ENCODE measurements at regions not wholly inside any gene's neighbourhood (a gene's known extent, or its start where the extent isn't known, plus 50 kb on each side); places are given as distances from the start of the nearest gene placed in this dataset.

- H3K27me3 ChIP-seq (ENCODE audit: control insufficient read depth in 2 of 2, insufficient read depth in 2 of 2, low read length in 2 of 2): no peaks in the 10 kb centered on the region
- no peaks in the 10 kb centered on the region for H3K79me2 ChIP-seq (ENCODE audit: insufficient read depth, low read length)
- H4K20me1 ChIP-seq (ENCODE audit: insufficient read depth, low read length): no peaks in the 10 kb centered on the region
- no peak overlapping the region for H3K4me3 ChIP-seq (replicated peaks in 1 of 3; ENCODE audit: low read depth in 2 of 3, low read length in 3 of 3)
- H3K27ac Mint-ChIP-seq: no peak overlapping the region
- no CpG with 5 or more reads among the region's 2 CpGs for WGBS (ENCODE audit: insufficient coverage)
- H3K4me1 Mint-ChIP-seq: no peaks in the 10 kb centered on the region
- intact Hi-C loops (cut with micrococcal nuclease): no loop called here
- TF ChIP-seq CTCF (IDR thresholded peaks at IDR 0.05): no peak
- H3K4me3 Mint-ChIP-seq: no peak overlapping the region
- DNase-seq: no peak
- no peak overlapping the region for H3K4me2 ChIP-seq (replicated peaks; ENCODE audit: extremely low read depth, low read length, poor library complexity, severe bottlenecking)
- H2AFZ ChIP-seq (ENCODE audit: insufficient read depth, low read depth, low read length, poor library complexity, severe bottlenecking): no peak overlapping the region
- H3K27ac ChIP-seq (ENCODE audit: low read depth in 1 of 2, low read length in 2 of 2): no peak overlapping the region
- H3K9me3 ChIP-seq (replicated peaks in 1 of 2; ENCODE audit: control insufficient read depth in 1 of 2, insufficient read depth in 1 of 2, low read length in 2 of 2): no peaks in the 10 kb centered on the region
- no peaks in the 10 kb centered on the region for H3K36me3 Mint-ChIP-seq
- H3K27me3 Mint-ChIP-seq (ENCODE audit: low read depth in 3 of 3): no peaks in the 10 kb centered on the region
- no peaks in the 10 kb centered on the region for H3K4me1 ChIP-seq (ENCODE audit: control insufficient read depth in 1 of 2, insufficient read depth in 2 of 2, low read length in 2 of 2)
- H3K9me3 Mint-ChIP-seq: peaks cover 0 to 5% (median 0%) of the 10 kb centered on the region in 7 donors
- H3K9ac ChIP-seq (ENCODE audit: insufficient read depth, low read length, poor library complexity, severe bottlenecking): no peak overlapping the region
- no peaks in the 10 kb centered on the region for H3K36me3 ChIP-seq (replicated peaks in 1 of 2; ENCODE audit: control insufficient read depth in 1 of 2, insufficient read depth in 2 of 2, low read length in 2 of 2)
Measured at GRCh38 chr12:84329938-84330337, 582.7 kb downstream of the SLC6A15 start.

DNA sequence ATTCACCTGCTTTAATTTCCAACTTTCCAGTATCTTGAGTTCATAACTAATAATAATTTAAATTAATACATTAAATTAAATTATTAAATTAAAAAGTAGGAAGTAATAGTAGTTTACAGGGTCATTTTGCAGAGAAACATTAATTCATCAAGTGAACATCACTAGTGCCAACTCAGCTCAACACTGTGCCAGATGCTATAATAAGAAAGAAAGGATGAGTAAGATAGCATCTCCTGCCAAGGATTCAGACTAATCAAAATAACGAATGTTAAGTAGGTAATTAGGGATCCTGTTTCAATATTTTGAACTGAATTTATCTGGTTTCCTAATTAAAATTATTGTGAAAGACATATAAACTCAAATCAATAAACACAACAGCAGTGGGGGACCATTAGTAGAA is 596.7 kb downstream of the SLC6A15 start:
- H2AFZ ChIP-seq (ENCODE audit: insufficient read depth, low read depth, low read length, poor library complexity, severe bottlenecking): no peak overlapping the region
- Mint-ChIP-seq H3K36me3 (no peaks in the 10 kb centered on the region), H3K4me3 (no peak overlapping the region), H3K27ac (no peak overlapping the region), H3K9me3 (peaks cover 0 to 5% (median 0%) of the 10 kb centered on the region in 7 donors), H3K4me1 (no peaks in the 10 kb centered on the region), H3K27me3 (ENCODE audit: low read depth in 3 of 3) (peaks cover 0 to 2% (median 0%) of the 10 kb centered on the region in 3 donors)
- no peak overlapping the region for H3K9ac ChIP-seq (ENCODE audit: insufficient read depth, low read length, poor library complexity, severe bottlenecking)
- no peaks in the 10 kb centered on the region for H3K36me3 ChIP-seq (replicated peaks in 1 of 2; ENCODE audit: control insufficient read depth in 1 of 2, insufficient read depth in 2 of 2, low read length in 2 of 2)
- no peak for DNase-seq
- H3K79me2 ChIP-seq (ENCODE audit: insufficient read depth, low read length): no peaks in the 10 kb centered on the region
- intact Hi-C loops (cut with micrococcal nuclease): no loop called here
- H3K27ac ChIP-seq (ENCODE audit: low read depth in 1 of 2, low read length in 2 of 2): no peak overlapping the region
- H3K4me1 ChIP-seq (ENCODE audit: control insufficient read depth in 1 of 2, insufficient read depth in 2 of 2, low read length in 2 of 2): no peaks in the 10 kb centered on the region
- no peak for TF ChIP-seq CTCF (IDR thresholded peaks at IDR 0.05)
- no peaks in the 10 kb centered on the region for H3K9me3 ChIP-seq (replicated peaks in 1 of 2; ENCODE audit: control insufficient read depth in 1 of 2, insufficient read depth in 1 of 2, low read length in 2 of 2)
- no peak overlapping the region for H3K4me2 ChIP-seq (replicated peaks; ENCODE audit: extremely low read depth, low read length, poor library complexity, severe bottlenecking)
- H4K20me1 ChIP-seq (ENCODE audit: insufficient read depth, low read length): no peaks in the 10 kb centered on the region
- H3K4me3 ChIP-seq (replicated peaks in 1 of 3; ENCODE audit: low read depth in 2 of 3, low read length in 3 of 3): no peak overlapping the region
- WGBS (ENCODE audit: insufficient coverage): no CpG with 5 or more reads among the region's 1 CpG
- H3K27me3 ChIP-seq (ENCODE audit: control insufficient read depth in 2 of 2, insufficient read depth in 2 of 2, low read length in 2 of 2): no peaks in the 10 kb centered on the region

All from CD14-positive monocyte (primary cell).